CD8-positive, alpha-beta memory T cell (primary cell): ENCODE measurements at regions not wholly inside any gene's neighbourhood (a gene's known extent, or its start where the extent isn't known, plus 50 kb on each side); places are given as distances from the start of the nearest gene placed in this dataset.
"Not testable (repeated sequence)": the region's sequence is repeated elsewhere in the genome, so short reads cannot be mapped to it uniquely, and the experiment has no call there.

Experiments used
- CTCF ChIA-PET: fragments of 350-600 bp; sonication (Branson Sonifier 250); formaldehyde crosslinking; loops from one replicate; lab custom pipeline; 2021; ENCODE audit warnings: antibody characterized with exemption; lab: Charles Lee
- POLR2A ChIA-PET: fragments of 350-600 bp; sonication (Branson Sonifier 250); formaldehyde crosslinking; loops from one replicate; lab custom pipeline; 2021; ENCODE audit warnings: antibody characterized with exemption; lab: Charles Lee
- DNase-seq, 5 donors: peaks; one replicate each; pipeline versions ENCODE4 v3.0.0 to v3.0.0-alpha.2; 2020 to 2022; ENCODE audit warnings: mixed read lengths in 1 of 5
- H3K27ac ChIP-seq: one replicate; pipeline ENCODE4 v1.7.0; 2013; ENCODE audit warnings: low read depth, mild to moderate bottlenecking, low read length, moderate library complexity
- H3K27me3 ChIP-seq: 2 replicates; pipeline ENCODE4 v1.7.0; 2013; ENCODE audit warnings: low read length, mild to moderate bottlenecking; ENCODE audit not compliant: insufficient read depth, poor library complexity, severe bottlenecking
- H3K36me3 ChIP-seq: 2 replicates; pipeline ENCODE4 v1.7.0; 2013; ENCODE audit warnings: mild to moderate bottlenecking, low read length, moderate library complexity; ENCODE audit not compliant: insufficient read depth
- H3K4me1 ChIP-seq: 2 replicates; pipeline ENCODE4 v1.7.0; 2013; ENCODE audit warnings: mild to moderate bottlenecking, low read length, moderate library complexity; ENCODE audit not compliant: insufficient read depth
- H3K4me3 ChIP-seq: 2 replicates; pipeline ENCODE4 v1.7.0; 2013; ENCODE audit warnings: mild to moderate bottlenecking, low read length
- H3K9me3 ChIP-seq: 2 replicates; pipeline ENCODE4 v1.7.0; 2013; ENCODE audit warnings: mild to moderate bottlenecking, low read length
- H3K27ac Mint-ChIP-seq, 8 donors: one replicate each; pipeline ENCODE4 v1.8.0; 2020 to 2021; ENCODE audit warnings: mixed read lengths in 8 of 8, mild to moderate bottlenecking in 6 of 8, inconsistent platforms in 3 of 8, moderate library complexity in 3 of 8
- H3K27me3 Mint-ChIP-seq, 2 donors: one replicate each; pipeline ENCODE4 v1.8.0; 2020 to 2021; ENCODE audit warnings: mixed read lengths in 2 of 2, mild to moderate bottlenecking in 1 of 2, moderate library complexity in 1 of 2
- H3K36me3 Mint-ChIP-seq, 3 donors: one replicate each; pipeline ENCODE4 v1.8.0; 2020 to 2021; ENCODE audit warnings: mixed read lengths in 3 of 3, inconsistent platforms in 1 of 3, mild to moderate bottlenecking in 1 of 3
- H3K4me1 Mint-ChIP-seq, 3 donors: one replicate each; pipeline ENCODE4 v1.8.0; 2020 to 2021; ENCODE audit warnings: mixed read lengths in 3 of 3, inconsistent platforms in 1 of 3, mild to moderate bottlenecking in 1 of 3
- H3K4me3 Mint-ChIP-seq, 7 donors: one replicate each; pipeline ENCODE4 v1.8.0; 2020 to 2021; ENCODE audit warnings: mixed read lengths in 7 of 7, mild to moderate bottlenecking in 6 of 7, moderate library complexity in 4 of 7, inconsistent platforms in 2 of 7
- H3K9me3 Mint-ChIP-seq, 5 donors: one replicate each; pipeline ENCODE4 v1.8.0; 2020 to 2022; ENCODE audit warnings: mixed read lengths in 5 of 5, mild to moderate bottlenecking in 3 of 5, moderate library complexity in 2 of 5, inconsistent platforms in 1 of 5

DNA sequence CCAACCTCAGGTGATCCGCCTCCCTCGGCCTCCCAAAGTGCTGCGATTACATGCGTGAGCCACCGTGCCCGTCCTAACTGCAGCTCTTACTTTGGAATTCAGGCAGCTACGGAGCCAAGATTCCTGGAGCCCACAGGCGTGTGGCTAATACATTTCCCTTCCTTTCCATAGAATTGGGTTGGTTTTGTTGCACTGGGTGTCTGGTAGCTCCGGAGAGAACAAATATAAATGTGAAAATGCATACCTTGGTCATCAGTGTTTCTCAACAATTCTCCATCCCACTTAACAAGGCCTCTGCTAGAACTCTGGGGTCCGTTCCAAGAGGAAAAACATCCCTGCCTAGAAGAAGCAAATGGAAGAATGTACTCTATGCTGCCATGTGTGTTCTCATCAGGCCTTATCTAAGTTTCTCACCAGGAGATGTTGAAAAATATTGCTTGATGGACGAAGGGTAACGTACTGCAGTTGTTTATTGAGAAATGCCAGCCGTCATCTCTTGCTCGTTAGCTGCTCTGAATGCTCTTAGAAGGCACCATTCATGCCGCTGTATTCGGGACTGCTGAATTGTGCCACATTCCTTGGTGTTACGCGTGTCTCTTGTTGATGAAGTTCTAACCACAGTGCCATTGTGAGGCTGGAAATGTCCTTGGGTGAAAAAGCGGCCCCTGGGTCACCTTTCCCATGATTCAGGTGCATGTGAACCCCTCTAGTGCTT is 50.5 kb upstream of the CD99 start:
- Histone ChIP-seq H3K4me1 (no peaks in the 10 kb centered on the region), H3K27me3 (no peaks in the 10 kb centered on the region), H3K27ac (no peak overlapping the region), H3K4me3 (no peak overlapping the region), H3K9me3 (no peaks in the 10 kb centered on the region), H3K36me3 (no peaks in the 10 kb centered on the region)
- H3K4me3 Mint-ChIP-seq, result no peak overlapping the region
- ChIA-PET POLR2A (no interaction called here), CTCF (no interaction called here)
- H3K9me3 Mint-ChIP-seq, result no peaks in the 10 kb centered on the region
- DNase-seq, result no peak
- peaks cover 0 to 18% (median 5%) of the 10 kb centered on the region in 3 donors for H3K4me1 Mint-ChIP-seq
- H3K27me3 Mint-ChIP-seq, result peaks cover 0 to 4% of the 10 kb centered on the region in 2 donors
- H3K27ac Mint-ChIP-seq, result no peak overlapping the region
- H3K36me3 Mint-ChIP-seq, result peaks cover 9 to 29% (median 19%) of the 10 kb centered on the region in 3 donors

DNA sequence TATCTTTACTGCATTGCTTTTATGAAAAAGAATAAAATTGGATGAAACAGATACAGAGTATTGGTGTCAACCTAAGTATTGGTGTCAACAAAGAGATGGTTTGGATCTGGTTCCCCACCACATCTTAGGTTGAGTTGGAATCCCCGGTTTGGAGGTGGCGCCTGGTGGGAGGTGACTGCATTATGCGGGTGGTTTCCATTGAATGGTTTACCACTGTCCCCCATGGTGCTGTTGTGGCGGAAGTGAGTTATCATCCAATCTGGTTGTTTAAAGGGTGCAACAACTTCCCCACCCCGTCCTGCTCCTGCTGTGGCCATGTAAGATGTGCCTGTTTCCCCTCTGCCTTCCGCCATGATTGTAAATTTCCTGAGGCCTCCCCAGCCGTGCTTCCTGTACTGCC is 52.8 kb upstream of the CD99 start:
- CTCF ChIA-PET, result no interaction called here
- no peaks in the 10 kb centered on the region for H3K27me3 Mint-ChIP-seq
- Histone ChIP-seq H3K4me1 (no peaks in the 10 kb centered on the region), H3K27ac (no peak overlapping the region), H3K27me3 (no peaks in the 10 kb centered on the region), H3K4me3 (no peak overlapping the region), H3K9me3 (no peaks in the 10 kb centered on the region), H3K36me3 (no peaks in the 10 kb centered on the region)
- H3K9me3 Mint-ChIP-seq, result no peaks in the 10 kb centered on the region
- H3K27ac Mint-ChIP-seq, result peak overlapping the region in 1 of 8 donors; percentile 54
- POLR2A ChIA-PET, result no interaction called here
- peaks cover 0 to 18% (median 5%) of the 10 kb centered on the region in 3 donors for H3K4me1 Mint-ChIP-seq
- H3K4me3 Mint-ChIP-seq, result peak overlapping the region in 1 of 7 donors; percentile 36
- DNase-seq, result peak in 3 of 5 donors; percentile 17 to 55 (median 37)
- peaks cover 10 to 28% (median 19%) of the 10 kb centered on the region in 3 donors for H3K36me3 Mint-ChIP-seq

DNA sequence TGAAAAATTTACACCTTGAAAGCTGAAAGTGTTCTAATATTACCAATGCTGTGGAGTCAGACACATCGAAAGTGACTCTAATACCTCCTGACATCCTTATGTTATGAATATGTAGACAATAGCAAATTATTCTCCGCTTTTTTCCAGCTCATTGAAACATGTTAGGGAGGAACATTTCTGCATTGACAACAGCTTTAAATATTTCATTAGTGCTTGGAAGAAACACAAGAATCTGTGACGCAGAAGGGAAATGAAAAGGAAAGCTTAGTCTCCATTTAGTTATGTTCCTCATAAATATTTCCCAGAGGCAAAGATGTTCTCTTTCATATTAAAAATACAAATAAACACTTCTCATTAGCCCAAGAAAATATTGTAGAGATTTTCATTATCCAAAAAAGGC is 55.8 kb upstream of the CD99 start:
- Histone ChIP-seq H3K9me3 (peaks cover 6% of the 10 kb centered on the region), H3K36me3 (no peaks in the 10 kb centered on the region), H3K27me3 (no peaks in the 10 kb centered on the region), H3K4me3 (no peak overlapping the region), H3K4me1 (no peaks in the 10 kb centered on the region), H3K27ac (no peak overlapping the region)
- ChIA-PET CTCF (no interaction called here), POLR2A (no interaction called here)
- Mint-ChIP-seq H3K4me3 (no peak overlapping the region), H3K4me1 (peaks cover 13 to 39% (median 24%) of the 10 kb centered on the region in 3 donors), H3K36me3 (peaks cover 26 to 34% (median 32%) of the 10 kb centered on the region in 3 donors), H3K9me3 (peaks cover 5 to 25% (median 23%) of the 10 kb centered on the region in 5 donors), H3K27me3 (no peaks in the 10 kb centered on the region), H3K27ac (no peak overlapping the region)
- no peak for DNase-seq

DNA sequence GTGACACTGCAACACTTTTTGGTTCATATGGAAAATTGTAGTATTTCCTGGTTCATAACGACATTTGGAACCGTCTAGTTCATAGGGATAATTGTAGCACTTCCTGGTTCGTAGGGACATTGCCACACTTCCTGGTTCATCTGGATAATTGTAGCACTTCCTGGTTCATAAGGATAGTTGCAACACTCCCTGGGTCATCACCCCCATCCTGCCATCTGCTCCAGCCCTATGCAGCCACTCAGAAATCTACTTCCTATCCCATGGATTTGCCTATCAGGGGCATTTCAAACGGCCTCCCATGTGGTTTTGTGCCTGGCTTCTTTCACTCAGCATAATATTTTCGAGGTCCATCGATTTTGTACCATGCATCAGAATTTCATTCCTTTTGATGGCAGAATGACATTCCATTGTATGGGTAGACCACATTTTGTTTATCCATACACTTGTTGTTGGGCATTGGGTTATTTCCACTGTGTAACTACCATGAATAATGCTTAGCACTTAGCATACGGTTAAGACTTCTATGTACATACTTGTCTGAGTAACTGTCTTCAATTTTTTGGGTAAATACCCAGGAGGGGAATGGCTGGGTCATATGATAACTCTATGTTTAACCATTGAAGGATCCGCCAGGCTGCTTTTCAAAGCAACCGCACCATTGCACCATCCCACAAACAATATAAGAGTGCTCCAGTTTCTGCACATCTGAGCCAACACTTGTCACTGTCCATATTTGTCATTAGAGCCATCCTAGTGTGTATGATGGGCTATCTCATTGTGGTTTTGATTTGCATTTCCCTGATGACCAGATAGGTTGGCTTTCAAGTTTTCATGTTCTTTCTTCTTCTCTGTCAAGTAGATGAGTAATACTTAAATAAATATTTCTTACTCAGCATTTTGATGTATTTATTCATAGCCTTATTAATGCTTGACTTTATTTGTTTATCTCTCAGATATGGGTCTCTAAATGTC is 58.3 kb upstream of the CD99 start:
- no peaks in the 10 kb centered on the region for H3K27me3 Mint-ChIP-seq
- peaks cover 18% of the 10 kb centered on the region for H3K4me1 ChIP-seq
- H3K27me3 ChIP-seq, result no peaks in the 10 kb centered on the region
- H3K4me3 ChIP-seq, result no peak overlapping the region
- peak overlapping the region in 2 of 7 donors; percentile 1 to 10 for H3K4me3 Mint-ChIP-seq
- H3K4me1 Mint-ChIP-seq, result peaks cover 32 to 52% (median 42%) of the 10 kb centered on the region in 3 donors
- peaks cover 23% of the 10 kb centered on the region for H3K9me3 ChIP-seq
- peak overlapping the region in 4 of 8 donors; percentile 3 to 87 (median 62) for H3K27ac Mint-ChIP-seq
- H3K36me3 Mint-ChIP-seq, result peaks cover 27 to 50% (median 41%) of the 10 kb centered on the region in 3 donors
- no peaks in the 10 kb centered on the region for H3K36me3 ChIP-seq
- ChIA-PET CTCF (no interaction called here), POLR2A (no interaction called here)
- no peak for DNase-seq
- H3K9me3 Mint-ChIP-seq, result peaks cover 20 to 47% (median 42%) of the 10 kb centered on the region in 5 donors
- no peak overlapping the region for H3K27ac ChIP-seq

DNA sequence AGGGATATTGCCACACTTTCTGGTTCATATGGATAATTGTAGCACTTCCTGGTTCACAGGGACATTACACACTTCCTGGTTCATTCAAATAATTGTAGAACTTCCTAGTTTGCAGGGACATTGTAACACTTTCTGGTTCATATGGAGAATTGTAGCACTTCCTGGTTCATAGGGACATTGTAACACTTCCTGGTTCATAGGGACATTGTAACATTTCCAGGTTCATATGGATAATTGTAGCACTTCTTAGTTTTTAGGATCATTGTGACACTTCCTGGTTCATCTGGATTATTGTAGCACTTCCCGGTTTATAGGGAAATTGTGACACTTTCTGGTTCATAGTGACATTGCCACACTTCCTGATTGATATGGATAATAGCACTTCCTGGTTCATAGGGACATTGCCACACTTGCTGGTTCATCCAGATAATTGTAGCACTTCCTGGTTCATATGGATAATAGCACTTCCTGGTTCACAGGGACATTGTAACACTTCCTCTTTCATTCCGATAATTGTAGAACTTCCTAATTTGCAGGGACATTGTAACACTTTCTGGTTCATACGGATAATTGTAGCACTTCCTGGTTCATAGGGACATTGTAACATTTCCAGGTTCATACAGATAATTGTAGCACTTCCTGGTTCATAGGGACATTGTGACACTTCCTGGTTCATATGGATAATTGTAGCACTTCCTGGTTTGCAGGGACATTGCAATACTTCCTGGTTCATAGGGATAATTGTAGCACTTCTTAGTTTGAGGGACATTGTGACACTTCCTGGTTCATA is 59.2 kb upstream of the CD99 start:
- Histone ChIP-seq H3K27ac (no peak overlapping the region), H3K4me1 (peaks cover 18% of the 10 kb centered on the region), H3K4me3 (peak overlapping the region; percentile 3), H3K27me3 (no peaks in the 10 kb centered on the region), H3K9me3 (peaks cover 23% of the 10 kb centered on the region), H3K36me3 (no peaks in the 10 kb centered on the region)
- no peaks in the 10 kb centered on the region for H3K27me3 Mint-ChIP-seq
- H3K4me3 Mint-ChIP-seq, result peak overlapping the region; percentile 72 to 87 (median 79)
- DNase-seq, result no peak
- ChIA-PET CTCF (no interaction called here), POLR2A (no interaction called here)
- peaks cover 20 to 52% (median 42%) of the 10 kb centered on the region in 5 donors for H3K9me3 Mint-ChIP-seq
- peaks cover 36 to 50% (median 48%) of the 10 kb centered on the region in 3 donors for H3K4me1 Mint-ChIP-seq
- H3K27ac Mint-ChIP-seq, result peak overlapping the region; percentile 40 to 99 (median 98)
- peaks cover 30 to 59% (median 50%) of the 10 kb centered on the region in 3 donors for H3K36me3 Mint-ChIP-seq

DNA sequence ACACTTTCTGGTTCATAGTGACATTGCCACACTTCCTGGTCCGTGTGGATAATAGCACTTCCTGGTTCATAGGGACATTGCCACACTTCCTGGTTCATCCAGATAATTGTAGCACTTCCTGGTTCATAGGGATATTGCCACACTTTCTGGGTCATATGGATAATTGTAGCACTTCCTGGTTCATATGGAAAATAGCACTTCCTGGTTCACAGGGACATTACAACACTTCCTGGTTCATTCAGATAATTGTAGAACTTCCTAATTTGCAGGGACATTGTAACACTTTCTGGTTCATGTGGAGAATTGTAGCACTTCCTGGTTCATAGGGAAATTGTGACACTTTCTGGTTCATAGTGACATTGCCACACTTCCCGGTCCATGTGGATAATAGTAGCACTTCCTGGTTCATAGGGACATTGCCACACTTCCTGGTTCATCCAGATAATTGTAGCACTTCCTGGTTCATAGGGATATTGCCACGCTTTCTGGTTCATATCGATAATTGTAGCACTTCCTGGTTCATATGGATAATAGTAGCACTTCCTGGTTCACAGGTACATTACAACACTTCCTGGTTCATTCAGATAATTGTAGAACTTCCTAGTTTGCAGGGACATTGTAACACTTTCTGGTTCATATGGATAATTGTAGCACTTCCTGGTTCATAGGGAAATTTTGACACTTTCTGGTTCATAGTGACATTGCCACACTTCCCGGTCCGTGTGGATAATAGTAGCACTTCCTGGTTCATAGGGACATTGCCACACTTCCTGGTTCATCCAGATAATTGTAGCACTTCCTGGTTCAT is 60.0 kb upstream of the CD99 start:
- peaks cover 37 to 66% (median 55%) of the 10 kb centered on the region in 3 donors for H3K36me3 Mint-ChIP-seq
- H3K27ac Mint-ChIP-seq, result peak overlapping the region; percentile 87 to 99 (median 98)
- H3K36me3 ChIP-seq, CTCF ChIA-PET, H3K27me3 Mint-ChIP-seq, H3K27me3 ChIP-seq, H3K4me3 ChIP-seq, POLR2A ChIA-PET: not testable (repeated sequence)
- peaks cover 23% of the 10 kb centered on the region for H3K9me3 ChIP-seq
- peaks cover 18% of the 10 kb centered on the region for H3K4me1 ChIP-seq
- peaks cover 36 to 50% (median 48%) of the 10 kb centered on the region in 3 donors for H3K4me1 Mint-ChIP-seq
- H3K4me3 Mint-ChIP-seq, result peak overlapping the region; percentile 72 to 87 (median 79)
- peaks cover 20 to 52% (median 44%) of the 10 kb centered on the region in 5 donors for H3K9me3 Mint-ChIP-seq
- DNase-seq, result peak in 3 of 5 donors; percentile 32 to 83 (median 74)
- peak overlapping the region; percentile 55 for H3K27ac ChIP-seq
